ENCODE measurements at regions not wholly inside any gene's neighbourhood (a gene's known extent, or its start where the extent isn't known, plus 50 kb on each side); places are given as distances from the start of the nearest gene placed in this dataset.

DNA sequence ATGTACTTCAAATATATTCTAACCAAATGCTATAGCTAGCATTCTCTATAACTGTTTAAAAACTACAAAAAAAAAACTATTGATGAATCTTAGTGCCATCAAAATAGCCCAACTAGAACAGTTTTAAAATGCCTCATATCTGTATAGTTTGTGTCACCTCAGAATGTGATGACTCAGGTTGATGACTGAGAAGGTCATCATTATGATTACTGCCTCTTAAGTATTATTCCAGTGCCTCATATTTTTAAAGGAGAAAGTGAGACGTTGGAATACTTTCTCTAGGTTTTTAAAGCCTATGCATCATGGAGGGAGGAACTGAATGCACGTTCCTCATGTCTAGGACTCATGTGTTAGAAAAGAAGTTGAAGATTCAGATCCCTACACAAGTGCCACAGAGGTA lies 88.2 kb downstream of the TMA16 start:
- DNase-seq (ENCODE audit: low read depth in 2 of 2, low spot score in 1 of 2) = no peak

DNA sequence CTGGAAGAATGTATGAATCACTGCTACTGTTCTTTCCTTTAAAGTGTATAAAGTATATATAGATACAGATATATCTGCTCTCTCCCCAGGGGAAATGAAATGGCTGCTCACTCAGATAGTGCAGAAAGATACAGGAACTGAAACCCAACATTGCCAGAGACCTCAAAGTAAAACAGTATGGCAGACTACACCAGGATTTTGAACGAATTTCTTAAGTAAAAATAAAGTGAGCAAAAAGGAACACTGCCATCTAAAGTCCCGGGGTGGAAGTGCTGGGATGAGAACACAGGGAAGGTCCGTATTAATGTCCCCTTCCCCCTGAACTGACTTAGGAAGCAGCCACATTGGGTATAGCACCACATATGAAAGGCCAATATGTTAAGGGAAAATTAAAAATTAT lies 93.4 kb downstream of the TMA16 start:
- DNase-seq (ENCODE audit: low read depth in 2 of 2, low spot score in 1 of 2) = no peak

DNA sequence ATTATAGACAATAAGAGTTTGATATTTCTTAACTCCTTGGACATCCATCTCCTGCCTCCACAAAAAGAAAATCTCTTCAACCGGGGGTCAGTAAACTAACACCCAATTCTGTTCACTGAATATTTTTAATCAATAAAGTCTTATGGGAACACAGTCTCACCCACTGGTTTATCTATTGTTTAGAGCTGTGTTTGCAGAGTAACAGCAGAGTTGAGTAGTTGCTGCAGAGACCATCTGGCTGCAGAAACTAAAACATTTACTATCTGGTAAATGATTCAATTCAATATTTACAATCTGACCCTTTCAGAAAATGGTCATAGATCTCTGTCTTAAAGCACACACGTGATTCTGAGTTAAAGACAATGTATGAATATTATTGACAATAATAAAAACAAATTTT lies 94.0 kb downstream of the TMA16 start:
- DNase-seq (ENCODE audit: low read depth in 2 of 2, low spot score in 1 of 2) = no peak

DNA sequence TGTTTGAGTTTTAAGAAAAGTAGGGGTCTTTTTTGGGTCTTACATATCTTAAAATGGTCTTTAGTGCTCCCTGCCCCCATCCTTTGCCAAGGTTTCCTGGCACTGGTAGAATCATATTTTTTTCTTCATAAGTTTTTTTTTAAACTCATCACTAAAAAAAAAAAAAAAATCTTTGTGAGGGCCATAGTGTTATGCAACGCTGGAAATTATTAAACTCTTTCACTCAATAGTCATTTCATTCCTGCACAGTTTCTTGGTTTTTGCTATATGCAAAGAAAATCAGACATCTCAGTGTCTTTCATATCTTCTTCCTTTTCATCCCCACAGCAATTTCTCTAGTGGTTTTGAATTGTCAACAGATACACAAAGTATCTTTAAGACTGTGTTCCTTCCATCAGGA lies 95.6 kb downstream of the TMA16 start:
- no peak for DNase-seq (ENCODE audit: low read depth in 2 of 2, low spot score in 1 of 2)

DNA sequence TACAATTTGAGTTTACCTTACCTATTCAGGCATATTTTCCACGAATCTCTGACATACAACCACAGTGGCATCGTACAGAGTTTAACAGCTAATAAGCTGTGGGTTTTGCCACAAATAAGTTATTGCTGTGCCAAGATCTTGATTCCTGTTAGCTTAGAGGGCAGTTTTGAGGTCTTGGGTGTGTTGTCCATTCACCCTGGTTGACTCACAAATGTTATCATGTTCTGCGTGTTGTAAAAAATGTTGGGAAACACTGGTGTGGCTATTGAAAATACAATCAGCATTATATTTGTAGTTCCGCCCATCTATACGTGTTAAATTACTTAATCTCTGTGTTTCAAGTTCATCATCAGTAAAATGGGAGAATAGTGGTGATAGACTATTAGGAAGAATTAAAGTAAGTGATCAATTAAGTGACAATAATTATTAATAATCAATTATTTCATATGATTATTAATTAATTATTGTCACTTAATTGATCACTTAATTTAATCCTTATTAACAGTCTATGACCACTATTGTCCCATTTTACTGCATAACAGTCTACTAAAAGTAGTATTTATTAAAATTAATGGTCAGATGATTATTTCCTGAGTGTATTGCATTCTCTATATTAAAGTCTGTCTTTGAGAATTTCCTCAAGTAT lies 96.3 kb downstream of the TMA16 start:
- DNase-seq (ENCODE audit: low read depth in 2 of 2, low spot score in 1 of 2) = no peak

DNA sequence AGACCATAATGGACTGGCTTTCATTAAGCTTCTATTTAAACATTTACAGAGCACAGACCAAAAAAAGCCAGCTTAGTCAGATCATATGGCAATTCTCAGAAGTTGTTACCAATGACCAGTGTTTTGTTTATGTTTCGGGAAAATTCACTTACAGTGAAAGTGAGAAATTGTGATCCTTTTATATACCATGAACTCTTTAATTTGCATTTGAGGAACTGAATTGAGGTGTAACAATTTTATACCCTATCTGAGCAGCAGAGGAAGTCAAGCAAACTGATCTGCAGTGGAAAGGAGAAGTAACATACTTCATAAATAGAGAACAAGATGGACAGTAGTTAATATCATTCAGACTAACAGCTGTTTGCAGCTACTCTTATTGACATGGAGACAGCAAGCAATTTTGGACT lies 97.1 kb downstream of the TMA16 start:
- no peak for DNase-seq (ENCODE audit: low read depth in 2 of 2, low spot score in 1 of 2)

DNA sequence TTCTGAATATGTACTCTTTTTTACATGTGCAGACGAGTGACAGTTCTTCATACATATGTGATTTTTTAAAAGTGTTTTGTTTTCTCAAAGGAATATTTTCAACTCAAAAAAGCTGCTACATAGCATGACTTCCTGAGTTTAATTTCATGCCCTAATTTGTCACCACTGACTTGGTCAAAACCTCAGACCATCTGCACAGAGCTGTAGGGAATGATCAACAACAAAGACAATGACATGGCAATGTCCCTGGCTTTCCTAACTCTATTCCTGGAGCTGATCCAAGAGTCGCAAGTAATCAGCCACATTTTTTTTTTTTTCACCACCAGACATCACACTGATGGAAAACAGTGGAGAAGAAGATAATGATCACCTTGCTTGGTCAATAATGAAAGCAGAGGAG lies 97.7 kb downstream of the TMA16 start:
- no peak for DNase-seq (ENCODE audit: low read depth in 2 of 2, low spot score in 1 of 2)

DNA sequence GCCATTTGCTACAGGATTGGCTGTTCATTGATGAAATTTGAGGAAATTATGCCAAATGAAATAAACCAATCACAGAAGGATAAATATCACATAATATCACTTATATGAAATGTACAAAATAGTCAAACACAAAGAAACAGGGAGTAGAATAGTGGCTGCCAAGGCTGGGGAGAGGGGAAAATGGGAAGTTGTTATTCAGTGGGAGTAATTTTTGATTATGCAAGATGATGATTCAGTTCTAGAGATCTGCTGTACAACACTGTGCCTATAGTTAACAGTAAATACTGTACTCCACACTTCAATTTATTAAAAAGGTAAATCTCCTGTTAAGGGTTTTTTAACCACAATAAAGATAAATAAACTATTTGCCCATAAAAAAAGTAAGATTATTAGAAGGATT lies 101.1 kb downstream of the TMA16 start:
- no peak for DNase-seq (ENCODE audit: low read depth in 2 of 2, low spot score in 1 of 2)

DNA sequence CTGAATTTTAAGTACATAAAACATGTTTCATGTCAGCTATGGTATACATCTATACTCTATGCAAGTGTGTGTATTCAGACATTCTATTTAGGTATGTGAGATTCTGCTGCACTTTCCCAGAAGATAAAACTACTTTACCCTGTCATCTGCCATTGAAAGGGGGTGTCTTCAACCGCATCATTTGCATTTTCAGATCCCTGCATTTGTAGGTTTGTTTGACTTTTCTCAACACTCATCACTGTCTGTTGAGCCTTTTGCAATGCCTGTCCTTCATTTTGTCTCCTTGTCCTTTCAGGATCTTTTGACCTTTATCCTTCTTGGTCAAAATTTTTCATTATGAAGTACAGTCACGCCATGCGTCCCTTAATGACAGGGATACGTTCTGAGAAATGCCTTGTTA lies 103.5 kb downstream of the TMA16 start:
- no peak for DNase-seq (ENCODE audit: low read depth in 2 of 2, low spot score in 1 of 2)

DNA sequence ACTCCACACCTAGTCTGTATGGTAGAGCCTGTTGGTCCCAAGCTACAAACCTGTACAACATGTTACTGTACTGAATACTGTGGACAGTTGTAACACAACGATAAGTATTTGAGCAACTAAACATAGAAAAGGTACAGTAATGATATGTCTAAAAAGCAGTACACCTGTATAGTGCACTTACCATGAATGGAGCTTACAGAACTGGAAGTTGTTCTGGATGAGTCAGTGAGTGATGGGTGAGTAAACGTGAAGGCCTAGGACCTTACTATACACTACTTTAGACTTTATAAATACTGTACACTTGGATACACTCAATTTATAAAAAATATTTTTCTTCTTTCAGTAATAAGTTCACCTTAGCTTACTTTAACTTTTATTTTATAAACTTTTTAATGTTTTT lies 104.0 kb downstream of the TMA16 start:
- DNase-seq (ENCODE audit: low read depth in 2 of 2, low spot score in 1 of 2) = no peak

DNA sequence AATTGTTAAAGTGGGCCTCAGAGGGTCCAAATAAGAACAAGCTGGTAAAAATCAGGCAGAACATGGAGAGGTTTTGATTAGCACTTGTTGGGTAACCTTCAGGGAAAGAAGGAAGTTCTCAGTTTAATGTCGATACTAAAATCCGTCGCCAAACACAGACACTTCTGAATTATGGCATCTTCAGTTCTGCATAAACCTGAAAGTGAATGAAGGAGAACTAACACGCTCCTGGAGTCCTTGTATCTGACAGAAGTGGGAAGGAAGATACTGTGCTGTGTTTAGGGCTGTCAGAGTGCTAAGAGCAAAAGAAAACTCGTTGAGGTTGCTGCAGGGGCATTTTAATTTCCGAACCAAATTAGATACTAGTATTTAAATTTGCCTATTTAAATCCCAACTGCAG lies 106.2 kb downstream of the TMA16 start:
- no peak for DNase-seq (ENCODE audit: low read depth in 2 of 2, low spot score in 1 of 2)

DNA sequence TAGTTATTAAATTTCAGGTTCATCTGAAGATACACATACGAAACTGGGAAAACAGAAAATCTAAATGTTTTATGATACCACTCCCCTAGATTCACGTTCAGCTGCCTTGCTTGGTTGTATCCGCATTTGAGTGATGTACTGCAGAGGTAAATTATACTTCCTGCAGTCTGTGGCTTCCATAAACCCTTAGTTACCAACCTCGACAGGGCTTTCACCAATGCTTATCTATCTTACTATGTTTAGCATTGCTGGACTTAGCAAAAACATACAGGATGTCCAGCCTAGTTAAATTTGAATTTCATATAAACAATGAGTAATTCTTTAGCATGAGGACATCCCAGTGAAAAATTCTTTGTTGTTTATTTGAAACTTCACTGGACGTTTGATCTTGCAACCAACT lies 108.8 kb downstream of the TMA16 start:
- DNase-seq (ENCODE audit: low read depth in 2 of 2, low spot score in 1 of 2) = no peak

DNA sequence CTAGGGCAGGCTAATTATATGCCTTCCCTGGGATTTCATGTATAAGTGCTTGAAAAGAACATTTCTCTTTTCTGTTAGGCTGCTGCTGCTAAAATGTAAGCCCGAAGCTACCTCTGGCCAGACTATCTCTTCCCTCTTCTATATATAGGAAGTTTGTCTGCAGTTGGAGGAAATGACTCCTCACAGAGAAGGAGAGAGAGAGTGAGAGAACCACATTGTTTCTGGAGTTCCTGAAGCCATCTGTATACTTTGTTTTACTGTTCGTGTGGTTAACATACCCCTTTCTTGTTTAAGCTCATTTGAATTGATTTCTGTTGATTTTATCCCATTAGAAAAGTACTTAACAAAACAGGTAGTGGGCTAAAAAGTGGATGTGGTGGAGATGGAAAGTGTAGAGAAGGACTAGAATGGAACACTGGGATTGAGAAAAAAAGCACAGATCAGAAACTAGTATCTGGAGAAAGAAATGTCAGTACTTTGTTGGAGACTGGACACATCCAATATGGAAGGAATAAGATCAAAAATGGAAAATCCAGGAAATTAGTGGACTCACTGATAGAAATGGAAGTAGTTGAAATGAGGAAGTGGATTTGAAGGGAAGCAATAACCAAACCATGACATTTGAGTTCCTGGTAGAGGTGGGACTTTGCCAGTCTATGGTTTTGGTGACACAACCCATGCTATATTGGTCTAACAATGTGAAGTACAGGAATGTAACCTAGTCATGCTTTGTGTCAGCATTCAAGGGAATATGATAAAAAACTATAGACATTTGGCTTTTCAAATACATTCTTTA lies 112.6 kb downstream of the TMA16 start:
- DNase-seq (ENCODE audit: low read depth in 2 of 2, low spot score in 1 of 2) = no peak

DNA sequence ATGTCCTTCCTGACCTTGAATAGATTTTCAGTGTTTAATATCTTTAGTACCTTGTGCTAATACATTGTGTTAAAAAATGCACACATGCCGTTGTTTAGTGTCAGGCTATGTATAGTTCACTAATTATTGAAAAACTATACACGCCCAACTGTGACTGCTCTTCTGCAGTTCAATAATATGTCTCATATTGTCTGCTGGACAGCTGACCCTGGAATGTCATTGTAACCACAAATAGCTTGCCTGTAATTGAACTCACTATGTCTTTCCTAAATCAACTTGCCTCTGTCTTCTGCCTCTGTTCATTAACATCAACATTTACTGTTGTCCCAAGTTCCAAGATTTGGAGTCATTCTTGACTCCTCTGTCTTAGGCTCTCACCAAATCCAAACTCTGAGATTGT lies 114.5 kb downstream of the TMA16 start:
- DNase-seq (ENCODE audit: low read depth in 2 of 2, low spot score in 1 of 2) = no peak

DNA sequence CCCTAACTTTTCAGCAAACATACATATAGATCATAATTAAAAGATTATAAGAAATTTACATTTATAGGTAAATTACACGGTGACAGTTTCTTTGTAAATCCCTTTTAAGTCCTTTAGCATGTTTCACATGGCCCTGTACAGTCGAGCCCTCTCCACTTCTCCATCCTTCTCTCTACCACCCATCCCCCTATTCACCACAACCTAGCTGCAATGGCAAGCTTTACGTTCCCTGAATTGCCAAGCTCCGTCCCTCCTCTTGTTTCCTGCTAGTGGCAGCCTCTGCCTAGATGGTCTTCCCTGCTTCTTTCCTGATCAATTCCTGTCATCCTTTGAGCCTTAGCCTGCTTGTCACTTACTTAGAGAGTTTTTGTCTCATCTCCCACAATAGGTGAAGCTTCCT lies 116.2 kb downstream of the TMA16 start:
- no peak for DNase-seq (ENCODE audit: low read depth in 2 of 2, low spot score in 1 of 2)

DNA sequence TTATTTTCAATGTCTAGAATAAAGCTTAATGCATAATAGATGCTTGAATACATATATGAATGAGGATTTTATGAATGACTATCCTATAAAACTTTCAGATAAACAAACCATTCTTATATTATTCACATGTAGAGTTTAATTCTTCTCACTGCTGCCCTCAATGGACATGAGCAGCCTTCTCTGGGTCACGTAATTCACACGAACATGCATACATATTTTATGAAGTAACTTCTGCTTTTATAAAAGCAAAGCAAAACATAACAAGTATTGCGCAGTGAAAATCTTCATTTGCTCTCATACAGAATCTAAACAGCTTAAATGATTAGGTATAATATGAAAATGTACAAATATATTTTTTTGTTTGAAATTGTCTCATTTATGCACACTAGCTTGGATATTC lies 116.7 kb downstream of the TMA16 start:
- no peak for DNase-seq (ENCODE audit: low read depth in 2 of 2, low spot score in 1 of 2)

DNA sequence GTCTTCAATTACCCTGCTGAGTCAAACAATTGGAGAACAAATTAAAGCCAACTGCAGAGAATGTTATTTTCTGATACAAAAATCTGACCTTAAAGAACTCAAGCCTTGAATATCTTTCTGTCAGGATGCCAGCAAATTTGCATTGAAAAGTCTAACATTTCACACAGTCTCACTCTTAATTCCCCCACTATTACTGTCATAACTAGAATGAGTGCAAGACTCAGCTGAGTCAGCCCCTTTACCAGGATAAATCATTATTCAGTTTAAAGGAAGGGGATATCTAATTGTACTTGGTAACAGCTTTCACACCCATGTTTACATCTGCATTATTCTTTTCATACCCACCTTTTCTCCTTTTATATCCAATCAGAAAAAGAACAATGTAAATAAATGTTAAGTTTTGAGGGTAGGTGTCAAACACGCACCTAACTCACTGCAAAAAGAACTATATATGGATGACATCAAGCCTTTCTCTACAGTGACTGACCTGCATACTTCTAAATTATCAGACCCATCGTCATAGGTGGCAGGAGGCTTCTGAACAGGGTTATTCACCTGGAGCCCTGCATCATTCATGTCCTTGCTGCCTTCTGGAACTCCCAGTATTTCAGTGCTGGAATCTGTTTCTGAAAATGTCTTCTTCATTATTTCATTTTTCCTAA lies 117.4 kb downstream of the TMA16 start:
- DNase-seq (ENCODE audit: low read depth in 2 of 2, low spot score in 1 of 2) = no peak

DNA sequence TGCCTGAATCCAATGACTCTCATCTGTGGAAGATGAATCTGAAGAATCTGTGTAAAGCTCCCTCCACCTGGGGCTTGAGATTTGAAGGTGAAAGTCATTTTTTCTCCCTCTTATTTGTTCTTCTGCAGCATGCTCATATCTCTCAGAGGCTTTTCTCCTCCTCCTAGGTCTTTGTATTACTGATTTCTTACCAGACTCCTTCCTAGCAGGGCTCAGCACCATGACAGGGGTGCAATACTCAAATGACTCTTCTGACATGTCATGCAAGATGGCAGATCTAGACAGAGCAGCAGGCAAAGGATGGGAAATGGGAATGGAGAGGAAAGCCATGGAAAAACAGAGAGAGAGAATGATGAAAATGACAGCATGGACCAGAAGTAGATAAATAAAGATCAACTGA lies 118.3 kb downstream of the TMA16 start:
- DNase-seq (ENCODE audit: low read depth in 2 of 2, low spot score in 1 of 2) = no peak

DNA sequence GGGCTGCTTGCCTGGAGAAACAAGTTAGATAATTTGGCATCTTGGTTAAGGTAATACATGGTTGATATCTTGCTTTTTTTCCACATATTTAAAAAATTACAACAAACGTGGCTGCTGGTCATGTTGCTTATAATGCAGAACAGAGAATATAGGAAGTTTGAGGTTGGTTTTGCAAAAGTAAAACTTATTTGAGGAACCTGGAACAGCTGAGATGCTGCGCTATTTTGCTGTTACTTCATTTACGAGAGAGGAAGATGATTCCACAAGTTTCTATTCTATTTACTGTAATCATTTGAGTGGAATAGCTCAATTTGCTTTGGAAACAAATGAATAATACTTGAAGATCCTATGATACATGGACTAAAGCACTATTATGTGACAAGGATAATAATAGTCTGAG lies 118.9 kb downstream of the TMA16 start:
- DNase-seq (ENCODE audit: low read depth in 2 of 2, low spot score in 1 of 2) = no peak

DNA sequence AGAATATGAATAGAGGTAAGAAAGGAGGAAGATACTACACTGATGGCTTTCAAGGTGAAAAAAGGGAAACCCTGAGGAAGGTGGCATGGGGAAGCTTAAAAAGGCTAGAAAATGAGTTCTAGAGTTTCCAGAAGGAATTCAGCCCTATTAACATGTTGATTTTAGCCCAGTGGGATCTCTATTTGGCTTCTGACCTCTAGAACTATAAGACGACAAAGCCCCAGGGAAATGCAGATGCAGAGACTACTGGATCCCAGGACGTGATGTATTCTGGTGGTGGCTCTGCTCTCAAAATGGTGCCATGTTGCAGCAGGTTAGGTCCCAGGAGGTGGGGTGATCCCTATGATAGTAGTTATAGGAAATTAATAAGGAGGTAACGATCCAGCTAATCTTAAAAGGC lies 120.4 kb downstream of the TMA16 start:
- DNase-seq (ENCODE audit: low read depth in 2 of 2, low spot score in 1 of 2) = no peak

DNA sequence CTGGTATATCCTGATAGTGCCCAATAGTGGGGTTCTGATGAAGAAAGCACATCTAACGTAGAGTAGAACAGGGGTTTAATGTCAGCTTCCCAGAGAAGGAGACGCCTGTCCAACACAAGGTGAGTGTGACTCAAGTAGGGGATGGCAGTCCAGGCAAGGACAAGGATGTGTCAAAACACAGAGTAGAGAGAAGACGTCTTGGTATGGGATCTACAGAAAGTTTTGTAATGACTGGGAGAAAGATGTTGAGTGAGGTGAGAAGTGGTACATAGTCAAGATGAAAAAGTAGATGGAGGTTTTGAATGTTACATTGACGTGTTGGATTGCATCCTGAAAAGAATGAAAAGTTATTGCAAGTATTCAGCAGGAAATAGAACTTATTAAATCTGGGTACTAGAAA lies 124.4 kb downstream of the TMA16 start:
- no peak for DNase-seq (ENCODE audit: low read depth in 2 of 2, low spot score in 1 of 2)

DNA sequence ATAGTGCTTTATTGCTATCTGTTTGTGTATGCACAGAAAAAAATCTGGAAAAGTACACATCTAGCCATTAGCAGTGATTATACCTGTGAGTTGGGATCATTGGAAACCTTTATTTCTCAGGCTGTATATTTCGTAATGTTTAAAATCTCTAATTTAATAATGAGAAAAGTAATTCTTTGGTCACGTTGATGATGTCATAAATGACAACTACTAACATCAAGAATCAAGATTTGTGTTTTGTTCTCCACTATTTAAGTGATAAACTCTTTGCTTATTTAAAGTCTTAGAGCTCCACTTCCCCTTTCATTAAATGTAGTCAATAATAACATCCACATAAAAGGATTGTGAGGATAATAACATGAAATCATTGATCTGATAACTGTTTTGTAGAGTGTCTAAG lies 126.2 kb downstream of the TMA16 start:
- no peak for DNase-seq (ENCODE audit: low read depth in 2 of 2, low spot score in 1 of 2)

DNA sequence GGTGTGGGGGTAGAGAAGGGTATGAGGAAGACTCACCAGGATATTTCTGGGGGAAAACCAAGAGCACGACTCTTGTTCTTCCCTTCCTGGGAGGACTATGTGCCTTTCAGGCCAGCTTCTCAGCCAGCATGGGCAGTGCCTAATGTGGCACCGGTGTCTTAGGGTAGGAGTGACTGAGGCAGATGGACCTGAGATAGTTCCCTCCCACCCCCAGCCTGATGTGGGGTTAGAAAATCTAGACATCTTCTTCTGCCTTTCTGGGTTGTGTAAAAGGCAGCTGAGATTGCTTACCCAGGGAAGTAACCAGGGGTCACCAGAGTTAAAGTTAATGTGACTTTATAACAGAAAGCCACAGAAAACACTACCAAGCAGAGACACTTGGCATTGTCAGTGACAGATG lies 127.3 kb downstream of the TMA16 start:
- no peak for DNase-seq (ENCODE audit: low read depth in 2 of 2, low spot score in 1 of 2)
